HG03280 (cell line): ENCODE measurements at regions not wholly inside any gene's neighbourhood (a gene's known extent, or its start where the extent isn't known, plus 50 kb on each side); places are given as distances from the start of the nearest gene placed in this dataset.
"Not testable (repeated sequence)": the region's sequence is repeated elsewhere in the genome, so short reads cannot be mapped to it uniquely, and the experiment has no call there.

Experiments used
- ATAC-seq: cut with Tn5 transposase; IDR thresholded peaks from one replicate; pipeline ENCODE4 v1.9.1; 2021; ENCODE audit warnings: mild to moderate bottlenecking, moderate library complexity; ENCODE audit not compliant: unreplicated experiment

- no peak for ATAC-seq
Measured at GRCh38 chr5:32842813-32843530, 131.9 kb downstream of the NPR3 start.

- ATAC-seq = no peak
Measured at GRCh38 chr5:32843531-32843895, 132.4 kb downstream of the NPR3 start.

- ATAC-seq = no peak
Measured at GRCh38 chr5:32845171-32845570, 134.1 kb downstream of the NPR3 start.

- ATAC-seq = no peak
Measured at GRCh38 chr5:32848120-32848519, 137.0 kb downstream of the NPR3 start.

- ATAC-seq = no peak
Measured at GRCh38 chr5:32848681-32849080, 137.6 kb downstream of the NPR3 start.

- ATAC-seq = no peak
Measured at GRCh38 chr5:32850817-32851496, 139.8 kb downstream of the NPR3 start.

- ATAC-seq = no peak
Measured at GRCh38 chr5:32851559-32852173, 140.5 kb downstream of the NPR3 start.

- no peak for ATAC-seq
Measured at GRCh38 chr5:32852535-32852934, 141.4 kb downstream of the NPR3 start.

GRCh38 chr5:32852976-32853375 lies 141.9 kb downstream of the NPR3 start:
- no peak for ATAC-seq

GRCh38 chr5:32854473-32854872 lies 143.4 kb downstream of the NPR3 start:
- no peak for ATAC-seq

- no peak for ATAC-seq
Measured at GRCh38 chr5:32859211-32859641, 148.1 kb downstream of the NPR3 start.

GRCh38 chr5:32865475-32865874 lies 154.4 kb downstream of the NPR3 start:
- no peak for ATAC-seq

- ATAC-seq = no peak
Measured at GRCh38 chr5:32866138-32866537, 155.0 kb downstream of the NPR3 start.

GRCh38 chr5:32869216-32869615 lies 158.1 kb downstream of the NPR3 start:
- ATAC-seq = no peak

- no peak for ATAC-seq
Measured at GRCh38 chr5:32876791-32877190, 165.7 kb downstream of the NPR3 start.

GRCh38 chr5:32879364-32879763 lies 168.2 kb downstream of the NPR3 start:
- not testable (repeated sequence) for ATAC-seq

GRCh38 chr5:32880796-32881195 lies 169.7 kb downstream of the NPR3 start:
- no peak for ATAC-seq

- ATAC-seq = no peak
Measured at GRCh38 chr5:32887390-32887789, 176.3 kb downstream of the NPR3 start.

- ATAC-seq = no peak
Measured at GRCh38 chr5:32889078-32889477, 178.0 kb downstream of the NPR3 start.

- ATAC-seq = no peak
Measured at GRCh38 chr5:32903613-32904012, 192.5 kb downstream of the NPR3 start.

GRCh38 chr5:32908641-32909040 lies 197.5 kb downstream of the NPR3 start:
- ATAC-seq = no peak

GRCh38 chr5:32909207-32909606 lies 198.1 kb downstream of the NPR3 start:
- no peak for ATAC-seq
